Kidney glomerular epithelial cell (primary cell): ENCODE measurements at regions not wholly inside any gene's neighbourhood (a gene's known extent, or its start where the extent isn't known, plus 50 kb on each side); places are given as distances from the start of the nearest gene placed in this dataset.
"Not testable (repeated sequence)": the region's sequence is repeated elsewhere in the genome, so short reads cannot be mapped to it uniquely, and the experiment has no call there.

Source experiments
- DNase-seq: peaks from one replicate; lab custom pipeline; 2025; lab: John Stamatoyannopoulos, UW

- DNase-seq, result not testable (repeated sequence)
Observed at GRCh38 chr10:80859279-80859678, 321.6 kb downstream of the SH2D4B start.

- DNase-seq, result no peak
Observed at GRCh38 chr10:80860719-80861118, 323.0 kb downstream of the SH2D4B start.

- no peak for DNase-seq
Observed at GRCh38 chr10:80861882-80862281, 324.2 kb downstream of the SH2D4B start.

- no peak for DNase-seq
Observed at GRCh38 chr10:80870282-80870681, 332.6 kb downstream of the SH2D4B start.

GRCh38 chr10:80871083-80871482 lies 333.4 kb downstream of the SH2D4B start:
- no peak for DNase-seq

- no peak for DNase-seq
Observed at GRCh38 chr10:80878330-80878729, 340.6 kb downstream of the SH2D4B start.

- DNase-seq, result no peak
Observed at GRCh38 chr10:80890146-80890545, 352.4 kb downstream of the SH2D4B start.

GRCh38 chr10:80893256-80893655 lies 355.6 kb downstream of the SH2D4B start:
- DNase-seq, result no peak

- no peak for DNase-seq
Observed at GRCh38 chr10:80894311-80894791, 356.6 kb downstream of the SH2D4B start.

- no peak for DNase-seq
Observed at GRCh38 chr10:80894797-80895467, 357.2 kb downstream of the SH2D4B start.

- DNase-seq, result no peak
Observed at GRCh38 chr10:80896076-80896475, 358.4 kb downstream of the SH2D4B start.

- no peak for DNase-seq
Observed at GRCh38 chr10:80896959-80897358, 359.3 kb downstream of the SH2D4B start.

- DNase-seq, result no peak
Observed at GRCh38 chr10:80900661-80901060, 363.0 kb downstream of the SH2D4B start.

GRCh38 chr10:80908611-80909010 lies 370.9 kb downstream of the SH2D4B start:
- DNase-seq, result no peak

GRCh38 chr10:80909254-80909653 lies 371.6 kb downstream of the SH2D4B start:
- DNase-seq, result no peak

- DNase-seq, result no peak
Observed at GRCh38 chr10:80917636-80918035, 379.9 kb downstream of the SH2D4B start.

- DNase-seq, result no peak
Observed at GRCh38 chr10:80921032-80921431, 383.3 kb downstream of the SH2D4B start.

- peak; percentile 17 for DNase-seq
Observed at GRCh38 chr10:80924063-80924952, 386.6 kb downstream of the SH2D4B start.

- DNase-seq, result no peak
Observed at GRCh38 chr10:80927419-80928078, 389.8 kb downstream of the SH2D4B start.

- no peak for DNase-seq
Observed at GRCh38 chr10:80938903-80939302, 401.2 kb downstream of the SH2D4B start.

- no peak for DNase-seq
Observed at GRCh38 chr10:80945264-80945880, 407.7 kb downstream of the SH2D4B start.

GRCh38 chr10:80946073-80946472 lies 408.4 kb downstream of the SH2D4B start:
- no peak for DNase-seq
